Dedifferentiated amniotic fluid mesenchymal stem cell (primary cell): ENCODE measurements at regions not wholly inside any gene's neighbourhood (a gene's known extent, or its start where the extent isn't known, plus 50 kb on each side); places are given as distances from the start of the nearest gene placed in this dataset.

Experiments
- DNase-seq: peaks from one replicate; pipeline ENCODE4 v3.0.0-alpha.2; 2016; ENCODE audit errors: extremely low spot score

DNA sequence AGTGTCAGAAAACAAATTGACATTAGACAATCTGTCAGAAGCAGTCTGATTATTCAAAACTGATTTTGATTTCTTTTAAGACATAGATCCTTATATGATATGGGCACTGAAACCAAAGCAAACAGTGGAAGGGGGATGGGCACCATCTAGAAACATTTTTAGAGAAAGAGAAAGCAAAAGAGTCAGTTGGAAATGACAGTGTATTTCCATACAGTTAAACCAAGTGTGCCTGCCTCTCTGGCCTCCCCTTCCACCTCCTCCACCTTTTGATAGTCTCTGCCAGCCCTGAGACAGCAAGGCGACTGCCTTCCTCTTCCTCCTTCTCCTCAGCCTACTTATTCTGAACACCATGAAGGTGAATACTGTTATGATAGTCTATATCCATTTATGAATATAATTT, 949.7 kb downstream of the AMY1C start:
- DNase-seq = no peak

- DNase-seq = no peak
Observed at GRCh38 chr1:104702731-104703130, 953.0 kb downstream of the AMY1C start.

GRCh38 chr1:104706631-104707147, 957.0 kb downstream of the AMY1C start:
- DNase-seq = peak; percentile 19

GRCh38 chr1:104718752-104719151, 969.1 kb downstream of the AMY1C start:
- DNase-seq = no peak

- DNase-seq = no peak
Observed at GRCh38 chr1:104720741-104721140, 971.0 kb downstream of the AMY1C start.

DNA sequence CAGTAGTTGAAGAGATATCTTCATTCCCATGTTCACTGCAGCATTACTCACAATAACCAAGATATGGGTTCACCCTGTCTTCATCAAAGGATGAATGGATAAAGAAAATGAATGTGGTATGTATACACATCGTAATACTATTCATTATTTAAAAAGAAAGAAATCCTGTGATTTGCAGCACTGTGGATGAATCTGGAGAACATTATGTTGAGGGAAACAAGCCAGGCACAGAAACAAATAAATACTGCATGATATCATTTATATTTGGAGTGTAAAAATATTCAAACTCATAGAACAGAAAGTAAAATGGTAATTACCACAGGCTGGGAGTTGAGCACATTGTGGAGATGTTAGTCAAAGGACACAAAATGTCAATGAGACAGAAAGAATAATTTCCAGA, 977.2 kb downstream of the AMY1C start:
- no peak for DNase-seq

- no peak for DNase-seq
Observed at GRCh38 chr1:104733866-104734265, 984.2 kb downstream of the AMY1C start.

- DNase-seq = no peak
Observed at GRCh38 chr1:104745875-104746274, 996.2 kb downstream of the AMY1C start.

DNA sequence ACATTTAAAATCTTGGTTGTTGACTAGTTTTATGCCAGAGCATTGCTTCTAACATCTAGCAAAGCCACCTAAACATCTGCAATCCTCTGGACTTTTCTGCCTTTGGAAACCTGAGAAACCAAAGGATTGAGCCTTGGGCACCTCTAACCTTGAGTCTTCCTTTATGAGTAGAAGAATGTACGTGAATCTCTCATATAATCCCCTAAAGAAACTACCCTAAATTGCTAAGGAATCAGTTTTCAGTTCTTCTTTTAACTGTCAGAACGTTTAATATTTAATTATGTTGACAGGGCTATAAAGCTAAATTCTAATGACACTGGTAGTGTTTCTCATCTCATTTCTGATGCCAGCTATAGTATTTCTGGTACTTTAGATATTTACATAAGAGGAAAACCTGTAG, 997.3 kb downstream of the AMY1C start:
- DNase-seq = no peak

DNA sequence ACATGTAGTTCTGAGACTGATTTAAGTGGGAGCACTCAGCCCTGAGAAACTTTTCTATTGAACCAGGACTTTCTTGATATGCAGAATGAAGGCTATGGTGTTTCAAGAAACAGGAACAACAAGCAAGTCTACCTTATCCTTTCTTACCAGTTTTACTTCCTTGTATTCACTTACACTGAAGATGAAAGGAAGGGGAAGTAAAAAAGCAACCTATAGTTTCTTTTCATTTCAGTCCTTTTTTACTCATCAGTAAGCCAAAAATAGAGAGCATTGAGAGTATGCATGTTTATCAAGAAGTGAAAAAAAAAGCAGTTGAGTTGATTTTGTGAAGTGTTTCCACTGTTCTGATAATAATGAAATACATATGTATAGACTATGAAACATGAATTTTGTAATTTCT, 1010.3 kb downstream of the AMY1C start:
- no peak for DNase-seq

DNA sequence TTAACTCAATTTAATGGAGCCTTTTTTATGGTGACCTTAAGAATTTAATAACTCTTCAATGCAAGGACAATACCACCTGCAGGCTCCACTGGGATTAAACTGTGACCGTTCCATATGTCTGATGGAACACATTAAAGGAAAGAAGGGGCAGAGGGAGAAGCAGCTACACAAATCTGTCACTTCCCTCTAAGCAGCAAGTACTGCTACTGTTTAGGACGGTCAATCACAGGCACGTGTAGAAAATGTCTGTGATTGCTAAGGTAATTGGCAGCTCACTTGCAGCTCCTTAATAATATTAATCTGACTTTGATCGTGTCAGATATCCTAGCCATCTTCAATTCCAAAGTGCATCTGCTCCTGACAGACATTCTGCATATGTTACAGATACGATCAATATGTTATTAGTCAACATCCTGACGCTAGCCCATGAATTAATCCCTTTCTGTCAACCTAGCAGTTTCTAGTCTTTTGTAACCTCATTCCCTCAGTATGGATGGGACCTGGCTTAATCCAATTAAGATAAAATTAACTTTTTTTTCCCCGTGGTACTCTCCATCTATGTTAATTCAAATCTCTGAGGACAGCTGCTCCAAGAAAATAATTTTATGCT, 1012.4 kb downstream of the AMY1C start:
- no peak for DNase-seq

- DNase-seq = no peak
Observed at GRCh38 chr1:104765085-104765484, 1015.4 kb downstream of the AMY1C start.

- no peak for DNase-seq
Observed at GRCh38 chr1:104768466-104768865, 1018.8 kb downstream of the AMY1C start.

- peak; percentile 21 for DNase-seq
Observed at GRCh38 chr1:104780470-104781078, 1030.9 kb downstream of the AMY1C start.

GRCh38 chr1:104785575-104786187, 1036.0 kb downstream of the AMY1C start:
- no peak for DNase-seq

- no peak for DNase-seq
Observed at GRCh38 chr1:104787866-104788510, 1038.3 kb downstream of the AMY1C start.

GRCh38 chr1:104791030-104791429, 1041.3 kb downstream of the AMY1C start:
- no peak for DNase-seq

DNA sequence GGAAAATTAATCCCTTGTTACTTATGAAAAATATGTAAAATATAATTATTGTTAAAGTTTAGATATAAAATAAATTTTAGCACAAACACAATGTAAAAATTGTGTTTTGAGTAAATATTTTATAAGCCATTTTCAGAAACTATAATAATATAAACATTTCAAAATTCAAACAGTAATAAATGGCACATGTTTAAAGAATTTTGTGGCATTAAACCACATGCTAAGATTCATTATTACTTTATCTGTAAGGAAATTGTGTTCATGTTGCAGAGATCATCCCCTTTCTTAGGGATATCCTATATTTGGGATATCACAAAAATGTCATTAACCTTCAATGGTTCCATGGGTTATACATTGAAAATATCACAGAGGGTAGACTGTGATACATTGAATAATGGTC, 1044.3 kb downstream of the AMY1C start:
- no peak for DNase-seq

DNA sequence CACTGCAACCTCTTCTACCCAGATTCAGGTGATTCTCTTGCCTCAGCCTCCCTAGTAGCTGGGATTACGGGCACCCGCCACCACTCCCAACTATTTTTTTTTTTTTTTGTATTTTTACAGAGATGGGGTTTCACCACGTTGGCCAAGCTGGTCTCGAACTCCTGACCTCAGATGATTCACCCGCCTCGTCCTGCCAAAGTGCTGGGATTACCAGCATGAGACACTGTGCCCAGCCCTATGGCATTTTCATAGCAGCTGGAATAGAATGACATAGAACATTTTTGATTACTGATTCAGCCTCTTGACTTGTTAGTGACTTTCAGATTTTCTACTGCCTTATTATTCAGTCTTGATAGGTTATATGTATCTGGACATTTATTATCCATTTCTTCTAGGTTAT, 1046.2 kb downstream of the AMY1C start:
- DNase-seq = no peak

- DNase-seq = no peak
Observed at GRCh38 chr1:104797982-104798381, 1048.3 kb downstream of the AMY1C start.

DNA sequence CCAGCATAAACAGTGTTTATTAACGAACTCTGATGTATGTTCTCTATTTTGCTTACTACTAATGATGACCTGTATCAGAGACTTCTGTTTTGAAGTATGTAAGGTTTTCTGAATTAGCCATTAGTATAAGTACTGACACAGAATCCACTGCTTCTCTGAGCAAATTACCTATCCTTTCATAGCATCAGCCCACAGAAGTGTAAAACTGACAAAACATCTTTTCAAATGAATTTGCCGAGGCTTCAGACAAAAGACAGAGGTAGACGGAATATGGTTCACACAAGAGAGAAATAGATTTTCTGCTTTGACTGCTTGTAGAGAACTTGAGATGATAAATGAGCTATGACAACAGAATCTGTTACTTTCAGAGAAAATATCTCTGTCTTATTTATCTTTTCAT, 1051.6 kb downstream of the AMY1C start:
- DNase-seq = no peak

- DNase-seq = no peak
Observed at GRCh38 chr1:104804147-104804546, 1054.4 kb downstream of the AMY1C start.

GRCh38 chr1:104807590-104807989, 1057.9 kb downstream of the AMY1C start:
- no peak for DNase-seq
